Putamen (tissue), 1 donor: ENCODE measurements at regions not wholly inside any gene's neighbourhood (a gene's known extent, or its start where the extent isn't known, plus 50 kb on each side); places are given as distances from the start of the nearest gene placed in this dataset.
"Not testable (repeated sequence)": the region's sequence is repeated elsewhere in the genome, so short reads cannot be mapped to it uniquely, and the experiment has no call there.

ENCODE experiments used
- DNase-seq: peaks from one replicate; pipeline ENCODE4 v3.0.0-alpha.2; 2016; ENCODE audit warnings: low spot score

DNA sequence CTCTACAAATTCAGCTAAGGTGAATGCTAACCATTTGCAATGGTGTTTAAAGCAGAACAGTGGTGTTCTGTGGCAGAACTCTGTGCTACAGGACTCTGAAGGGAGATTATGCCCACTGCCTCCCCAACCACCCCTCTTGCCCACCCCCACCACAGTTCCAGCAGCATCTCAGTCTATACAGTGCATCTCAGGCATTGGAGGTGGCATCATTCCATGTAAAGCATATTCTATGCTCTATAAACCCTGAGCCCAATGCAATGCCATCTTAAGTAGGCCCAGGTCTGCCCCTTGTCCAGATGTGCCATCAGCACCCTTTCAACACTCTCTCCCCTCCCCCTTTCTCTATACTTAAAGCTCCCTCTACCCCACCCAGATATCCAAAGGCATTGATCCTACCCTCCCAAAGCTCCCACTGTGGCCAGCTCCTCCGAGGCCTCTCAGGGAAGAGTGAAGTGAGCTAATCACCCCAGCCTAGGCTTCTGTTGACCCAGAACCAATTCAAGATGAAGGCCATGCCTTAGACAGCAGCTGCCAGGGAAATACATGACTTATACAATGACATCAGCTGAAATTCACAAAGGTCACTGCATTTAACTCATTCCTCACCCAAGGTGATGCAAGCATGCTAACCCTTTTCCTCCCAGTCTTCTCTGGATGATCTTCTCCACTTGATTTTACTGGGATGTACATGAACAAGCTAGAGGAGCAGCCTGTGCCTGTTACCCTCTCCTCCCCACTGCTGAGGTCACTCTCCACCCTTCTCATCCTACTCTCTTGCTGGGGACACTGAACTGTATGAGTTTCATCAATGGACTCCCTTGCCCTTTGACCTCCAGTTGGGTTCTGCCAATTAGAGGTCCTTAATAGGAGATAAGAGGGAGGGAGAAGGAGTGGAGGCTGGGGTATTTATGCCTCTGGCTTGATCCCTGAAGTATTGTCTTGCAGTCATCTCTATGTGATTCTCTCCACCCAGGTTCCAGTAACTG is 353.9 kb downstream of the GOLGA6L6 start:
- DNase-seq, result not testable (repeated sequence)

- DNase-seq, result not testable (repeated sequence)
Measured at GRCh38 chr15:20184879-20185278, 356.7 kb downstream of the GOLGA6L6 start.

GRCh38 chr15:20168221-20168620 is 373.4 kb downstream of the GOLGA6L6 start:
- DNase-seq, result not testable (repeated sequence)

GRCh38 chr15:20153528-20153927 is 388.1 kb downstream of the GOLGA6L6 start:
- DNase-seq, result not testable (repeated sequence)

- DNase-seq, result not testable (repeated sequence)
Measured at GRCh38 chr15:20148679-20149078, 392.9 kb downstream of the GOLGA6L6 start.

DNA sequence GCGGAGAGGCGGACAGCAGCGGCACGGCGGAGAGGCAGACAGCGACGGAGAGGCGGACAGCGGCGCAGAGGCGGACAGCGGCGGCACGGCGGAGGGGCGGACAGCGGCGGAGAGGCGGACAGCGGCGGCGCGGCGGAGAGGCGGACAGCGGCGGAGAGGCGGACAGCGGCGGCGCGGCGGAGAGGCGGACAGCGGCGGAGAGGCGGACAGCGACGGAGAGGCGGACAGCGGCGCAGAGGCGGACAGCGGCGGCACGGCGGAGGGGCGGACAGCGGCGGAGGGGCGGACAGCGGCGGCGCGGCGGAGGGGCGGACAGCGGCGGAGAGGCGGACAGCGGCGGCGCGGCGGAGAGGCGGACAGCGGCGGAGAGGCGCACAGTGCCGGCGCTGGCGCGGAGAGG is 393.6 kb downstream of the GOLGA6L6 start:
- DNase-seq, result not testable (repeated sequence)

- DNase-seq, result not testable (repeated sequence)
Measured at GRCh38 chr15:20144333-20145036, 397.1 kb downstream of the GOLGA6L6 start.

- not testable (repeated sequence) for DNase-seq
Measured at GRCh38 chr15:20142906-20143305, 398.7 kb downstream of the GOLGA6L6 start.

DNA sequence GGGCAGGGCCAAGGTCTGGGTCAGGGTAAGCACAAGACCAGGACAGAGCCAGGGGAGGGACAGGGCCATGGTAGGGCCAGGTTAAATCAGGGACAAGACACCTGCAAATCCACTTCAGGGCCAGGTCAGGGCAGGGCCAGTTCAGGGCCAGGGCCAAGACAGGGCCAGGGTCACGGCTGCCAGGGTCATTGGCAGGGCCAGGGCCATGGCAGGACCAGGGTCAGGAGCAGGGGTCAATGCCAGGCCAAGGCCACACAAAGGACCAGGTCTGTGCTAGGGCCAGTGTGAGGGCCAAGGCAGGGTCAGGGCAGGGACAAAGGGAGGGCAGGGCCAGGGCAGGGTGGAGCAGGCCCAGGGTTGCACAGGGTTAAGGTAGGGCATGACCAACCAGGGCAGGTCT is 399.2 kb downstream of the GOLGA6L6 start:
- DNase-seq, result not testable (repeated sequence)

DNA sequence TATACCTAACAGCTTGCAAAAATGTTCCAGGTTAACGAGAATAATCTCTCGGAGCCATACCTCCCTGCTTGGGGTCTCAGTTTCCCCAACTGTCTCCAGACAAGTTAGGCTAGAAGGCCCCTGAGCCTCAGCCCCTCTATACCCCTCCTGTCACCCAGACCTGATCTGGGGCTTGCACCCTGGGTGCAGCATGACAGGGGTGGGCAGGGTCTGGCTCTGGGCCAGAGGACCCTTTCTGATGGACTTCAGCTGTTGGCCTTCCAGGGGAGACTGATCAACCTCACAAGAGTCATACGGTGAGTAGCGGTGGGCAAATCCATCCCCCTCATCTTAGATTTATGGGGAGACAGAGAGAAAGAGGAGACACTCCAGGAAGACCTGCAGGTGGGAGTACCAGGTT is 416.9 kb downstream of the GOLGA6L6 start:
- DNase-seq, result not testable (repeated sequence)

- no peak for DNase-seq
Measured at GRCh38 chr15:20106026-20106425, 435.6 kb downstream of the GOLGA6L6 start.

- not testable (repeated sequence) for DNase-seq
Measured at GRCh38 chr15:20105011-20105990, 436.3 kb downstream of the GOLGA6L6 start.

DNA sequence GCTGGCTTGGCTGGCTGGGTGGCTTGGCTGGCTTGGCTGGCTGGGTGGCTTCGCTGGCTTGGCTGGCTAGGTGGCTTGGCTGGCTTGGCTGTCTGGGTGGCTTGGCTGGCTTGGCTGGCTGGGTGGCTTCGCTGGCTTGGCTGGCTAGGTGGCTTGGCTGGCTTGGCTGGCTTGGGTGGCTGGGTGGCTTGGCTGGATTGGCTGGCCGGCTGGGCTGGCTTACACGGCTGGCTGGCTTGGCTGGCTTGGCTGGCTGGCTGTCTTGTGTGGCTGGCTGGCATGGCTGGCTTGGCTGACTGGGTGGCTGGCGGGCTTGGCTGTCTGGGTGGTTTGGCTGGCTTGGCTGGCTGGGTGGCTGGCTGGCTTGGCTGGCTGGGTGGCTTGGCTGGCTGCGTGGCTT is 437.0 kb downstream of the GOLGA6L6 start:
- DNase-seq, result not testable (repeated sequence)

- DNase-seq, result not testable (repeated sequence)
Measured at GRCh38 chr15:20102862-20103261, 438.7 kb downstream of the GOLGA6L6 start.

DNA sequence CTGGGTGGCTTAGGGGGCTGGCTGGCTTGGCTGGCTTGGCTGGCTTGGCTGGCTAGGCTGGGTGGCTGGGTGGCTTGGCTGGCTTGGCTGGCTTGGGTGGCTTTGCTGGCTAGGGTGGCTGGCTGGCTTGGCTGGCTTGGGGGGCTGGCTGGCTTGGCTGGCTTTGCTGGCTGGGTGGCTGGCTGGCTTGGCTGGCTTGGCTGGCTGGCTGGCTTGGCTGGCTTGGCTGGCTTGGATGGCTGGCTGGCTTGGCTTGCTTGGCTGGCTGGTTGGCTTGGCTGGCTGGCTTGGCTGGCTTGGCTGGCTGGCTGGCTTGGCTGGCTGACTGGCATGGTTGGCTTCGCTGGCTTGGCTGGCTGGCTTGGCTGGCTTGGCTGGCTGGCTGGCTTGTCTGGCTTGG is 439.4 kb downstream of the GOLGA6L6 start:
- not testable (repeated sequence) for DNase-seq

- DNase-seq, result not testable (repeated sequence)
Measured at GRCh38 chr15:20101281-20101680, 440.3 kb downstream of the GOLGA6L6 start.

DNA sequence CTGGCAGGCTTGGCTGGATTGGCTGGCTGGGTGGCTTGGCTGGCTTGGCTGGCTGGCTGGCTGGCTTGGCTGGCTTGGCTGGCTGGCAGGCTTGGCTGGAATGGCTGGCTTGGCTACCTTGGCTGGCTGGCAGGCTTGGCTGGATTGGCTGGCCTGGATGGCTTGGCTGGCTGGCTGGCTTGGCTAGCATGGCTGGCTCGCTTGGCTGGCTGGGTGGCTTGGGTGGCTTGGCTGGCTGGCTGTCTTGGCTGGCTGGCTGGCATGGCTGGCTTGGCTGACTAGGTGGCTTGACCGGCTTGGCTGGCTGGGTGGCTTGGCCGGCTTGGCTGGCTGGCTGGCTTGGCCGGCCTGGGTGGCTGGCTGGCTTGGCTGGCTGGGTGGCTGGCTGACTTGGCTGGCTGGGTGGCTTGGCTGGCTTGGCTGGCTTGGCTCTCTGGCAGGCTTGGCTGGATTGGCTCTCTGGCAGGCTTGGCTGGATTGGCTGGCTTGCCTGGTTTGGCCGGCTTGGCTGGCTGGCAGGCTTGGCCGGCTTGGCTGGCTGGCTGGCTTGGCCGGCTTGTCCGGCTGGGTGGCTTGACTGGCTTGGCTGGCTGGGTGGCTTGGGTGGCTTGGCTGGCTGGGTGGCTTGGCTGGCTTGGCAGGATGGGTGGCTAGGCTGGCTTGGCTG is 440.9 kb downstream of the GOLGA6L6 start:
- not testable (repeated sequence) for DNase-seq

- not testable (repeated sequence) for DNase-seq
Measured at GRCh38 chr15:20095699-20096303, 445.8 kb downstream of the GOLGA6L6 start.

- not testable (repeated sequence) for DNase-seq
Measured at GRCh38 chr15:20089541-20089940, 452.1 kb downstream of the GOLGA6L6 start.

- not testable (repeated sequence) for DNase-seq
Measured at GRCh38 chr15:20084026-20084425, 457.6 kb downstream of the GOLGA6L6 start.
